HepG2 (cell line): ENCODE measurements at regions not wholly inside any gene's neighbourhood (a gene's known extent, or its start where the extent isn't known, plus 50 kb on each side); places are given as distances from the start of the nearest gene placed in this dataset.

Experiments
- CHD2 ChIP-seq: IDR thresholded peaks from 2 replicates; pipeline ENCODE4 v1.6.1; 2011; ENCODE audit warnings: low read depth, low read length, improper control_type of control experiment
- CREBL2 ChIP-seq: sonication (generic); formaldehyde crosslinking; IDR thresholded peaks from 2 replicates; pipeline ENCODE4 v1.8.1; 2023; ENCODE audit warnings: missing genetic modification reagents, mild to moderate bottlenecking, borderline replicate concordance
- HNF1B ChIP-seq: sonication (generic); formaldehyde crosslinking; IDR thresholded peaks from 2 replicates; pipeline ENCODE4 v1.5.1; 2020; ENCODE audit warnings: mild to moderate bottlenecking, moderate library complexity, missing genetic modification reagents
- SMAD9 ChIP-seq: sonication (generic); formaldehyde crosslinking; IDR thresholded peaks from 2 replicates; pipeline ENCODE4 v1.5.1; 2020; ENCODE audit warnings: mild to moderate bottlenecking, missing genetic modification reagents
- SNAPC5 ChIP-seq: sonication (generic); formaldehyde crosslinking; IDR thresholded peaks from 2 replicates; pipeline ENCODE4 v1.8.1; 2023; ENCODE audit warnings: mild to moderate bottlenecking, missing genetic modification reagents, borderline replicate concordance
- ZBTB33 ChIP-seq: sonication (generic); formaldehyde crosslinking; IDR thresholded peaks from 2 replicates; pipeline ENCODE4 v1.4.0; 2020; ENCODE audit warnings: missing genetic modification reagents
- ZNF138 ChIP-seq: sonication (generic); formaldehyde crosslinking; IDR thresholded peaks from 2 replicates; pipeline ENCODE4 v1.5.0; 2020; ENCODE audit warnings: mild to moderate bottlenecking, low read depth, missing genetic modification reagents
- ZNF318 ChIP-seq: sonication (generic); formaldehyde crosslinking; IDR thresholded peaks from 2 replicates; pipeline ENCODE4 v1.4.0; 2020; ENCODE audit warnings: mild to moderate bottlenecking, missing genetic modification reagents
- ZNF766 ChIP-seq: sonication (generic); formaldehyde crosslinking; IDR thresholded peaks from 2 replicates; pipeline ENCODE4 v1.5.0; 2020; ENCODE audit warnings: missing genetic modification reagents, borderline replicate concordance
- ZNF770 ChIP-seq: sonication (generic); formaldehyde crosslinking; IDR thresholded peaks from 2 replicates; pipeline ENCODE4 v1.5.0; 2020; ENCODE audit warnings: mild to moderate bottlenecking, missing genetic modification reagents
- ZUFSP ChIP-seq: sonication (generic); formaldehyde crosslinking; IDR thresholded peaks from 2 replicates; pipeline ENCODE4 v1.9.0; 2021; ENCODE audit warnings: missing genetic modification reagents, mild to moderate bottlenecking, borderline replicate concordance

GRCh38 chr6:3913077-3913957, 64.1 kb downstream of the FAM50B start (continued):
- TF ChIP-seq ZNF770 (CRISPR knock-in tag) (no peak), SMAD9 (CRISPR knock-in tag) (no peak), CREBL2 (no peak), CHD2 (no peak), ZUFSP (CRISPR knock-in tag) (no peak), ZNF766 (CRISPR knock-in tag) (no peak), ZBTB33 (CRISPR knock-in tag) (no peak), SNAPC5 (no peak), ZNF318 (CRISPR knock-in tag) (no peak), HNF1B (CRISPR knock-in tag) (no peak), ZNF138 (no peak)
